ENCODE measurements at regions not wholly inside any gene's neighbourhood (a gene's known extent, or its start where the extent isn't known, plus 50 kb on each side); places are given as distances from the start of the nearest gene placed in this dataset.

DNA sequence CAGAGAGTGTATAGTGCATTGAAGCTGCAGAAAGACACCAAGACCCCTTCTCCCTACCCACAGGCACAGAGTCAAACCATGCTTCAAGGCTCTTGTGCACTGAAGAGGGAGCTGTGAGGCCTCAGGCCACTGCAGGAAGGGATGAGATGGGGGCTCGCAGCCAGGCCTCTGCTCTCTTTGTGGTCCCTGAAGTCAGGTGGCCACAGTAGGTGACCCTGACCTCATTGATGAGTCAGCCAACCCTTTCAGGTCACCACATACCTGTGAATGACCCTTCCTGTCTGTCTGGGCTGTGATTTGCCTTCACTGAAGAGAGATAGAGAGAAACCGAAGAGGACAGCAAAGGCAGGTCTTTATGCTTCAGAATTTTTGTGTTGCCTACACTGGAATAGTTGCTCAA lies 372.1 kb downstream of the ACTL7B start:
- H3K27ac ChIP-seq, result no peak overlapping the region
- TF ChIP-seq, protein P1, sequence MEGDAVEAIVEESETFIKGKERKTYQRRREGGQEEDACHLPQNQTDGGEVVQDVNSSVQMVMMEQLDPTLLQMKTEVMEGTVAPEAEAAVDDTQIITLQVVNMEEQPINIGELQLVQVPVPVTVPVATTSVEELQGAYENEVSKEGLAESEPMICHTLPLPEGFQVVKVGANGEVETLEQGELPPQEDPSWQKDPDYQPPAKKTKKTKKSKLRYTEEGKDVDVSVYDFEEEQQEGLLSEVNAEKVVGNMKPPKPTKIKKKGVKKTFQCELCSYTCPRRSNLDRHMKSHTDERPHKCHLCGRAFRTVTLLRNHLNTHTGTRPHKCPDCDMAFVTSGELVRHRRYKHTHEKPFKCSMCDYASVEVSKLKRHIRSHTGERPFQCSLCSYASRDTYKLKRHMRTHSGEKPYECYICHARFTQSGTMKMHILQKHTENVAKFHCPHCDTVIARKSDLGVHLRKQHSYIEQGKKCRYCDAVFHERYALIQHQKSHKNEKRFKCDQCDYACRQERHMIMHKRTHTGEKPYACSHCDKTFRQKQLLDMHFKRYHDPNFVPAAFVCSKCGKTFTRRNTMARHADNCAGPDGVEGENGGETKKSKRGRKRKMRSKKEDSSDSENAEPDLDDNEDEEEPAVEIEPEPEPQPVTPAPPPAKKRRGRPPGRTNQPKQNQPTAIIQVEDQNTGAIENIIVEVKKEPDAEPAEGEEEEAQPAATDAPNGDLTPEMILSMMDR (IDR thresholded peaks at IDR 0.05), result no peak
- TF ChIP-seq POLR2A (IDR thresholded peaks at IDR 0.05), result no peak
- H3K4me3 ChIP-seq, result no peak overlapping the region
- H3K27me3 ChIP-seq, result no peaks in the 10 kb centered on the region
- DNase-seq, result no peak
- H3K4me1 ChIP-seq, result no peaks in the 10 kb centered on the region
- no peaks in the 10 kb centered on the region for H3K36me3 ChIP-seq
- H3K9me3 ChIP-seq, result no peaks in the 10 kb centered on the region

DNA sequence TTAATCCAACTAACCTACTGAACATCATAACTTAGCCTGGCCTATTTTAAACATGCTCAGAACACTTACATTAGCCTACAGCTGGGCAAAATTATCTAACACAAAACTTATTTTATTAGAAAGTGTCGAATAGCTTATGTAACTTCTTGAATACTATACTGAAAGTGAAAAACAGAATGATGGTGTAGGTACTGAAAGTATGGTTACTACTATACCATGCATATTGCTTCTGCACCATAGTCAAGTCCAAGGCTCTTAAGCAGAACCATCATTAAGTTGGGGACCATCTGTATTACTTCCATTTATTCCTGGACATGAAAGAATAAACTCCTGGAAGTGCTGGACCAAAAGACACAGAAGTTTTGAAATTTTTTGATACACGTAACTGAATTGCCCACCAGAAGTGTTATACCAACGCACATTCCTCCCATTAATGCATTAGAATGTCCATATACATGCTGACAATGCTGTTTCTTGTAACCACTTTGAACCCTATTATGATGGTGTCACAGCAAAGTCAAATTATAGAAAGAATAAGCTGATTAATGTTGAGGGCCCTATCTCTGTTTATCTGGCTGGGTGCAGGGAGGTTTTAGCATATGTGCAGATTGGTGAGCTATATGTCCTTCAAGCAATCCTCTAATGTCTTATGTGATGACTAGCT lies 375.7 kb downstream of the ACTL7B start:
- Histone ChIP-seq H3K27ac (no peak overlapping the region), H3K9me3 (no peaks in the 10 kb centered on the region), H3K27me3 (no peaks in the 10 kb centered on the region), H3K4me3 (no peak overlapping the region), H3K36me3 (no peaks in the 10 kb centered on the region), H3K4me1 (no peaks in the 10 kb centered on the region)
- no peak for DNase-seq
- no peak for TF ChIP-seq POLR2A (IDR thresholded peaks at IDR 0.05)
- TF ChIP-seq, protein P1 (IDR thresholded peaks at IDR 0.05), result no peak

DNA sequence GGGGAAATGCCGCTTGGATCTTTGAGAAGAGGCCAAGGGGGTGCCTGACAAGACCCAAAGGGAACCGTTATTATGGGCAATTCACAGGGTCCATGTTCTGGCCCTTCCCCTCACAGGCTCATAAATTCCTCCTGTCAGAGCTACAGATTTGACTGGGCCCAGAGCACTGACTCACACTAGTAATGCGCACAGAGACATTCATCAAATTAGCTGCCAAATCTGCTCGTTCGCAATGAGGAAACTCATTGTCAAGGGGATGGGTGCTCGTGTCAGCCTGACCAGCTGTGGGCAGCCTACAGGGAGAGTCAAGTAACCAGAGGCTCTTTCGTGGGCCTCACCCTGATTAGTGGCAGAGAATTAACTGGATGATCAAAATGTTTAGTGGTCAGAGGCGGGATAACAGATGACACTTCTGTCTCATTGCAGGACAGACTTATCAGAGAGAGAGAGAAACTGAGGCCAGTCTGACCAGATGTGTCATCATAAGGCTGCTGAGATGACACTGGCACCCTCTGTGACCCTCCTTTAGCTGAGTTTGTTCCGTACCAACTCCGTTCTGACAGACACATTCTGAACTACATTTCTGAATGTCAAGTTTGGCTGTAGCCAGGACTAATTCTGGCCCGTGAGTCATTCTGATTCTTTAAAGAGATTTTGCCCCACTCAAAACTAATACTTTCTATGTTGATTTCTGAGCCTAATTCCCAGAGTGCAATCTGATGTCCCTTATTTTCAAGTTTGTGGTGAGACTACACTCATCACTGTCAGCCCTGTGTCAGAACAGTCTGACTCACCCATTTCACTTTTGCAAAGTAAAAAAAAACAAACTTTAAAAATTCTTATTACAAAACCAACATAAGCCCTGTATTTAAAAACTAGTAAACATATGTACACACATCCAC lies 377.1 kb downstream of the ACTL7B start:
- Histone ChIP-seq H3K4me3 (no peak overlapping the region), H3K27ac (peak overlapping the region in 1 of 4 donors; percentile 36), H3K9me3 (no peaks in the 10 kb centered on the region), H3K4me1 (no peaks in the 10 kb centered on the region), H3K36me3 (no peaks in the 10 kb centered on the region), H3K27me3 (no peaks in the 10 kb centered on the region)
- DNase-seq, result no peak
- TF ChIP-seq POLR2A (IDR thresholded peaks at IDR 0.05), result no peak
- TF ChIP-seq, protein P1 (IDR thresholded peaks at IDR 0.05), result no peak

DNA sequence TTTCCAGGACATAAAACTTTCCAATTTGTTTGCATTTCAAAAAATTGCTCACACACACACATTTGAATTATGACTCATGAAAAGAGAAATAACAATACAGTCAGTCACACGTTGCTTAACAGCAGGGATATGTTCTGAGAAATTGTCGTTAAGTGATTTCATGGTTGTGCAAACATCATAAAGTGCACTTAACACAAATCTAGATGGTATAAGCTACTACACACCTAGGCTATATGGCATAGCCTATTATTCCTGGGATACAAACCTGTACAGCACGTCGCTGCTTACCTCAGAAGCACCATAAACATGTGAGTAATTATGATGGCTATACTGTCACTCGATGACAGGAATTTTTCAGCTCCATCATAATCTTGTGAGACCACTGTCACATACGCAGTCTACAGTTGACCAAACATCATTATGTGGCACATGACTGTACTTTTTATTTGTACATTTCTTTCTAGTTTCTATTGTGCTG lies 378.2 kb downstream of the ACTL7B start:
- Histone ChIP-seq H3K4me3 (no peak overlapping the region), H3K4me1 (no peaks in the 10 kb centered on the region), H3K27ac (no peak overlapping the region), H3K36me3 (no peaks in the 10 kb centered on the region), H3K27me3 (no peaks in the 10 kb centered on the region), H3K9me3 (no peaks in the 10 kb centered on the region)
- TF ChIP-seq, protein P1 (IDR thresholded peaks at IDR 0.05), result no peak
- no peak for TF ChIP-seq POLR2A (IDR thresholded peaks at IDR 0.05)
- DNase-seq, result peak in 1 of 3 donors; percentile 61

DNA sequence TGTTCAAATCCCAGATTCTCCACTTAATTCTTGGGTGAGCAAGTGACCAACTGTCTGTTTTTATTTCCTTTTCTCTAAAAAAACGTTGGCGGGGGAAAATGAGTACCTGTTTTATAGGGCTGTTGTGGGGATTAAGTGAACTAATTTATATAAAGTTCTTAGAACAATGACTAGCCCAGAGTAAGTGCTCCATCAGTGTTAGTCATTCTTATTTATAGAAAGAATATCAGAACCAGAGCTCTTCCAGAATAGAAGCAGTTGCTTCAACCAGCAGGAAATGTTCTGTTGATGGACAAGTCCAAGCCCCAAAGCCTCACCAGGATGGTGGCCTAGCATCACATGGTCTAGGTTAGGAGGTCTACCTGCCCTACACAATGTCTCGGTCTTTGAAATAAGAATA lies 379.2 kb downstream of the ACTL7B start:
- Histone ChIP-seq H3K4me1 (no peaks in the 10 kb centered on the region), H3K27ac (no peak overlapping the region), H3K9me3 (no peaks in the 10 kb centered on the region)

More for the DNA sequence above, 379.2 kb downstream of the ACTL7B start:
- TF ChIP-seq POLR2A (IDR thresholded peaks at IDR 0.05), result no peak
- TF ChIP-seq, protein P1 (IDR thresholded peaks at IDR 0.05), result no peak
- Histone ChIP-seq H3K27me3 (no peaks in the 10 kb centered on the region), H3K4me3 (no peak overlapping the region), H3K36me3 (no peaks in the 10 kb centered on the region)
- DNase-seq, result no peak
